Liver (tissue), 8 donors: ENCODE measurements at regions not wholly inside any gene's neighbourhood (a gene's known extent, or its start where the extent isn't known, plus 50 kb on each side); places are given as distances from the start of the nearest gene placed in this dataset.

Experiments
- DNase-seq: peaks from one replicate; pipeline ENCODE4 v3.0.0-alpha.2; 2017; ENCODE audit warnings: low spot score
- H3K27ac ChIP-seq, 2 donors: one replicate each; pipeline ENCODE4 v1.7.0; 2013; ENCODE audit warnings: inconsistent platforms in 2 of 2, low read length in 2 of 2, control low read depth in 1 of 2, low read depth in 1 of 2, mild to moderate bottlenecking in 1 of 2
- H3K27me3 ChIP-seq, 4 donors: one replicate each; pipeline versions ENCODE4 v1.6.1 to v1.7.0; 2013; ENCODE audit warnings: low read length in 3 of 4, inconsistent platforms in 1 of 4, mild to moderate bottlenecking in 1 of 4, moderate library complexity in 1 of 4; ENCODE audit not compliant: control insufficient read depth in 4 of 4, insufficient read depth in 4 of 4
- H3K36me3 ChIP-seq, 4 donors: one replicate each; pipeline versions ENCODE4 v1.6.1 to v1.7.0; 2013; ENCODE audit warnings: low read length in 3 of 4, mild to moderate bottlenecking in 3 of 4, low read depth in 1 of 4, moderate library complexity in 1 of 4; ENCODE audit not compliant: control insufficient read depth in 4 of 4, insufficient read depth in 3 of 4
- H3K4me1 ChIP-seq, 4 donors: one replicate each; pipeline versions ENCODE4 v1.6.1 to v1.7.0; 2013; ENCODE audit warnings: low read length in 3 of 4, mild to moderate bottlenecking in 3 of 4, moderate library complexity in 1 of 4; ENCODE audit not compliant: control insufficient read depth in 4 of 4, insufficient read depth in 4 of 4
- H3K4me3 ChIP-seq, 3 donors: one replicate each; pipeline versions ENCODE4 v1.6.1 to v1.7.0; 2013; ENCODE audit warnings: low read length in 3 of 3, control low read depth in 1 of 3, low read depth in 1 of 3, mild to moderate bottlenecking in 1 of 3
- H3K9ac ChIP-seq, 2 donors: one replicate each; pipeline ENCODE4 v1.7.0; 2013; ENCODE audit warnings: low read length in 2 of 2, mild to moderate bottlenecking in 2 of 2, moderate library complexity in 2 of 2, control low read depth in 1 of 2, low read depth in 1 of 2
- H3K9me3 ChIP-seq, 4 donors: one replicate each; pipeline versions ENCODE4 v1.6.1 to v1.7.0; 2013; ENCODE audit warnings: low read length in 3 of 4; ENCODE audit not compliant: control insufficient read depth in 4 of 4
- EGR1 ChIP-seq, 2 donors: IDR thresholded peaks; 2 replicates each; pipeline ENCODE4 v1.6.1; 2016 to 2018; ENCODE audit warnings: antibody characterized with exemption in 2 of 2, low read depth in 2 of 2
- FOXA1 ChIP-seq: IDR thresholded peaks from 2 replicates; pipeline ENCODE4 v1.6.1; 2016; ENCODE audit warnings: antibody characterized with exemption
- FOXA2 ChIP-seq: IDR thresholded peaks from 2 replicates; pipeline ENCODE4 v1.6.1; 2016; ENCODE audit warnings: antibody characterized with exemption
- GABPA ChIP-seq, 2 donors: IDR thresholded peaks in 1 of 2; conservative IDR thresholded peaks in 1 of 2; 2 replicates each; pipeline ENCODE4 v1.6.1; 2016; ENCODE audit warnings: antibody characterized with exemption in 2 of 2, mild to moderate bottlenecking in 1 of 2, moderate library complexity in 1 of 2
- HNF4A ChIP-seq, 2 donors: conservative IDR thresholded peaks; 2 replicates each; pipeline ENCODE4 v1.6.1; 2016; ENCODE audit warnings: antibody characterized with exemption in 2 of 2, mild to moderate bottlenecking in 2 of 2
- HNF4G ChIP-seq: IDR thresholded peaks from 2 replicates; pipeline ENCODE4 v1.6.1; 2016; ENCODE audit warnings: antibody characterized with exemption
- JUND ChIP-seq, 2 donors: IDR thresholded peaks; 2 replicates each; pipeline ENCODE4 v1.6.1; 2016; ENCODE audit warnings: antibody characterized with exemption in 2 of 2
- NR2F2 ChIP-seq: IDR thresholded peaks from 2 replicates; pipeline ENCODE4 v1.6.1; 2016; ENCODE audit warnings: antibody characterized with exemption
- RAD21 ChIP-seq, 2 donors: IDR thresholded peaks; 2 replicates each; pipeline ENCODE4 v1.6.1; 2016; ENCODE audit warnings: antibody characterized with exemption in 2 of 2, mild to moderate bottlenecking in 2 of 2
- RXRA ChIP-seq, 2 donors: IDR thresholded peaks; 2 replicates each; pipeline ENCODE4 v1.6.1; 2017 to 2018; ENCODE audit warnings: antibody characterized with exemption in 2 of 2, mild to moderate bottlenecking in 1 of 2
- SP1 ChIP-seq: IDR thresholded peaks from 2 replicates; pipeline ENCODE4 v1.6.1; 2018; ENCODE audit warnings: antibody characterized with exemption, mild to moderate bottlenecking
- TAF1 ChIP-seq: conservative IDR thresholded peaks from 2 replicates; pipeline ENCODE4 v1.6.1; 2016; ENCODE audit warnings: antibody characterized with exemption, mild to moderate bottlenecking
- YY1 ChIP-seq: IDR thresholded peaks from 2 replicates; pipeline ENCODE4 v1.6.1; 2016; ENCODE audit warnings: antibody characterized with exemption, mild to moderate bottlenecking
- WGBS: extraction: QIAGEN DNeasy Blood & Tissue Kit; methylation state at CpG from one replicate; pipeline ENCODE4 v1.1.7; 2013; 5-methylcytosine and 5-hydroxymethylcytosine counted together
- TF ChIP-seq, protein P1 (sequence below): fragments of 150-350 bp; IDR thresholded peaks from 2 replicates; pipeline ENCODE4 v1.5.1; 2017; ENCODE audit warnings: improper control_type of control experiment, low read depth, low read length; ENCODE audit not compliant: missing input control
- TF ChIP-seq, protein P2 (sequence below): IDR thresholded peaks from 2 replicates; pipeline ENCODE4 v1.6.1; 2016; ENCODE audit warnings: antibody characterized with exemption
- TF ChIP-seq, protein P3 (sequence below): IDR thresholded peaks from 2 replicates; pipeline ENCODE4 v1.6.1; 2016; ENCODE audit warnings: antibody characterized with exemption
- TF ChIP-seq, protein P4 (sequence below): IDR thresholded peaks from 2 replicates; pipeline ENCODE4 v1.6.1; 2016; ENCODE audit warnings: antibody characterized with exemption
- TF ChIP-seq, protein P5 (sequence below): IDR thresholded peaks from 2 replicates; pipeline ENCODE4 v1.6.1; 2016; ENCODE audit warnings: antibody characterized with exemption, mild to moderate bottlenecking
- donor health status: healthy.
- donor health status: healthy.
- donor health status: healthy.
- donor health status: healthy.
- donor health status: healthy.

GRCh38 chr9:100720922-100721321 lies 143.0 kb downstream of the CAVIN4 start:
- Histone ChIP-seq H3K4me1 (no peaks in the 10 kb centered on the region), H3K4me3 (no peak overlapping the region), H3K9me3 (no peaks in the 10 kb centered on the region), H3K9ac (no peak overlapping the region), H3K36me3 (no peaks in the 10 kb centered on the region), H3K27me3 (peaks cover 0 to 4% (median 0%) of the 10 kb centered on the region in 4 donors), H3K27ac (no peak overlapping the region)
- TF ChIP-seq NR2F2 = no peak
- no peak for TF ChIP-seq FOXA2
- no peak for TF ChIP-seq TAF1
- TF ChIP-seq SP1 = no peak
- no peak for TF ChIP-seq RAD21 (IDR thresholded peaks at IDR 0.05)
- no peak for TF ChIP-seq FOXA1
- TF ChIP-seq, protein P1, sequence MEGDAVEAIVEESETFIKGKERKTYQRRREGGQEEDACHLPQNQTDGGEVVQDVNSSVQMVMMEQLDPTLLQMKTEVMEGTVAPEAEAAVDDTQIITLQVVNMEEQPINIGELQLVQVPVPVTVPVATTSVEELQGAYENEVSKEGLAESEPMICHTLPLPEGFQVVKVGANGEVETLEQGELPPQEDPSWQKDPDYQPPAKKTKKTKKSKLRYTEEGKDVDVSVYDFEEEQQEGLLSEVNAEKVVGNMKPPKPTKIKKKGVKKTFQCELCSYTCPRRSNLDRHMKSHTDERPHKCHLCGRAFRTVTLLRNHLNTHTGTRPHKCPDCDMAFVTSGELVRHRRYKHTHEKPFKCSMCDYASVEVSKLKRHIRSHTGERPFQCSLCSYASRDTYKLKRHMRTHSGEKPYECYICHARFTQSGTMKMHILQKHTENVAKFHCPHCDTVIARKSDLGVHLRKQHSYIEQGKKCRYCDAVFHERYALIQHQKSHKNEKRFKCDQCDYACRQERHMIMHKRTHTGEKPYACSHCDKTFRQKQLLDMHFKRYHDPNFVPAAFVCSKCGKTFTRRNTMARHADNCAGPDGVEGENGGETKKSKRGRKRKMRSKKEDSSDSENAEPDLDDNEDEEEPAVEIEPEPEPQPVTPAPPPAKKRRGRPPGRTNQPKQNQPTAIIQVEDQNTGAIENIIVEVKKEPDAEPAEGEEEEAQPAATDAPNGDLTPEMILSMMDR = no peak
- TF ChIP-seq YY1 = no peak
- no peak for TF ChIP-seq EGR1 (IDR thresholded peaks at IDR 0.05; ENCODE audit: low read depth in 2 of 2)
- TF ChIP-seq, protein P2, sequence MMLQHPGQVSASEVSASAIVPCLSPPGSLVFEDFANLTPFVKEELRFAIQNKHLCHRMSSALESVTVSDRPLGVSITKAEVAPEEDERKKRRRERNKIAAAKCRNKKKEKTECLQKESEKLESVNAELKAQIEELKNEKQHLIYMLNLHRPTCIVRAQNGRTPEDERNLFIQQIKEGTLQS = no peak
- TF ChIP-seq HNF4G = no peak
- no peak for TF ChIP-seq JUND (IDR thresholded peaks at IDR 0.05)
- no peak for TF ChIP-seq GABPA (IDR thresholded peaks at IDR 0.05 in 1 of 2, conservative IDR thresholded peaks at IDR 0.05 in 1 of 2)
- TF ChIP-seq, protein P3, sequence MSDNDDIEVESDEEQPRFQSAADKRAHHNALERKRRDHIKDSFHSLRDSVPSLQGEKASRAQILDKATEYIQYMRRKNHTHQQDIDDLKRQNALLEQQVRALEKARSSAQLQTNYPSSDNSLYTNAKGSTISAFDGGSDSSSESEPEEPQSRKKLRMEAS = no peak
- TF ChIP-seq, protein P4, sequence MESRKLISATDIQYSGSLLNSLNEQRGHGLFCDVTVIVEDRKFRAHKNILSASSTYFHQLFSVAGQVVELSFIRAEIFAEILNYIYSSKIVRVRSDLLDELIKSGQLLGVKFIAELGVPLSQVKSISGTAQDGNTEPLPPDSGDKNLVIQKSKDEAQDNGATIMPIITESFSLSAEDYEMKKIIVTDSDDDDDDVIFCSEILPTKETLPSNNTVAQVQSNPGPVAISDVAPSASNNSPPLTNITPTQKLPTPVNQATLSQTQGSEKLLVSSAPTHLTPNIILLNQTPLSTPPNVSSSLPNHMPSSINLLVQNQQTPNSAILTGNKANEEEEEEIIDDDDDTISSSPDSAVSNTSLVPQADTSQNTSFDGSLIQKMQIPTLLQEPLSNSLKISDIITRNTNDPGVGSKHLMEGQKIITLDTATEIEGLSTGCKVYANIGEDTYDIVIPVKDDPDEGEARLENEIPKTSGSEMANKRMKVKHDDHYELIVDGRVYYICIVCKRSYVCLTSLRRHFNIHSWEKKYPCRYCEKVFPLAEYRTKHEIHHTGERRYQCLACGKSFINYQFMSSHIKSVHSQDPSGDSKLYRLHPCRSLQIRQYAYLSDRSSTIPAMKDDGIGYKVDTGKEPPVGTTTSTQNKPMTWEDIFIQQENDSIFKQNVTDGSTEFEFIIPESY = no peak
- TF ChIP-seq RXRA (IDR thresholded peaks at IDR 0.05) = no peak
- TF ChIP-seq, protein P5, sequence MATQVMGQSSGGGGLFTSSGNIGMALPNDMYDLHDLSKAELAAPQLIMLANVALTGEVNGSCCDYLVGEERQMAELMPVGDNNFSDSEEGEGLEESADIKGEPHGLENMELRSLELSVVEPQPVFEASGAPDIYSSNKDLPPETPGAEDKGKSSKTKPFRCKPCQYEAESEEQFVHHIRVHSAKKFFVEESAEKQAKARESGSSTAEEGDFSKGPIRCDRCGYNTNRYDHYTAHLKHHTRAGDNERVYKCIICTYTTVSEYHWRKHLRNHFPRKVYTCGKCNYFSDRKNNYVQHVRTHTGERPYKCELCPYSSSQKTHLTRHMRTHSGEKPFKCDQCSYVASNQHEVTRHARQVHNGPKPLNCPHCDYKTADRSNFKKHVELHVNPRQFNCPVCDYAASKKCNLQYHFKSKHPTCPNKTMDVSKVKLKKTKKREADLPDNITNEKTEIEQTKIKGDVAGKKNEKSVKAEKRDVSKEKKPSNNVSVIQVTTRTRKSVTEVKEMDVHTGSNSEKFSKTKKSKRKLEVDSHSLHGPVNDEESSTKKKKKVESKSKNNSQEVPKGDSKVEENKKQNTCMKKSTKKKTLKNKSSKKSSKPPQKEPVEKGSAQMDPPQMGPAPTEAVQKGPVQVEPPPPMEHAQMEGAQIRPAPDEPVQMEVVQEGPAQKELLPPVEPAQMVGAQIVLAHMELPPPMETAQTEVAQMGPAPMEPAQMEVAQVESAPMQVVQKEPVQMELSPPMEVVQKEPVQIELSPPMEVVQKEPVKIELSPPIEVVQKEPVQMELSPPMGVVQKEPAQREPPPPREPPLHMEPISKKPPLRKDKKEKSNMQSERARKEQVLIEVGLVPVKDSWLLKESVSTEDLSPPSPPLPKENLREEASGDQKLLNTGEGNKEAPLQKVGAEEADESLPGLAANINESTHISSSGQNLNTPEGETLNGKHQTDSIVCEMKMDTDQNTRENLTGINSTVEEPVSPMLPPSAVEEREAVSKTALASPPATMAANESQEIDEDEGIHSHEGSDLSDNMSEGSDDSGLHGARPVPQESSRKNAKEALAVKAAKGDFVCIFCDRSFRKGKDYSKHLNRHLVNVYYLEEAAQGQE = no peak
- TF ChIP-seq HNF4A (conservative IDR thresholded peaks at IDR 0.05) = no peak
- no peak for DNase-seq
- 44% methylated on average over 1 of the region's 1 CpG for WGBS

GRCh38 chr9:100724886-100725285 lies 147.0 kb downstream of the CAVIN4 start:
- H3K9ac ChIP-seq = no peak overlapping the region
- H3K9me3 ChIP-seq = no peaks in the 10 kb centered on the region
- no peak for DNase-seq
- H3K36me3 ChIP-seq = no peaks in the 10 kb centered on the region
- H3K27me3 ChIP-seq = peaks cover 0 to 4% (median 0%) of the 10 kb centered on the region in 4 donors
- H3K4me3 ChIP-seq = no peak overlapping the region
- WGBS = 90% methylated on average over 5 of the region's 5 CpGs
- no peak overlapping the region for H3K27ac ChIP-seq
- no peaks in the 10 kb centered on the region for H3K4me1 ChIP-seq
- TF ChIP-seq RXRA (IDR thresholded peaks at IDR 0.05) = no peak
- TF ChIP-seq, protein P5 = no peak
- TF ChIP-seq NR2F2 = no peak
- no peak for TF ChIP-seq EGR1 (IDR thresholded peaks at IDR 0.05; ENCODE audit: low read depth in 2 of 2)
- TF ChIP-seq FOXA2 = no peak
- TF ChIP-seq, protein P1 = no peak
- TF ChIP-seq FOXA1 = no peak
- TF ChIP-seq HNF4A (conservative IDR thresholded peaks at IDR 0.05) = no peak
- TF ChIP-seq, protein P3 = no peak
- TF ChIP-seq TAF1 = no peak
- no peak for TF ChIP-seq HNF4G
